NB4 (cell line): ENCODE measurements at regions not wholly inside any gene's neighbourhood (a gene's known extent, or its start where the extent isn't known, plus 50 kb on each side); places are given as distances from the start of the nearest gene placed in this dataset.

Experiments
- DNase-seq: peaks from one replicate; pipeline ENCODE4 v3.0.0; 2010; ENCODE audit warnings: low read depth
- H3K4me3 ChIP-seq: one replicate; pipeline ENCODE4 v1.5.1; 2011; ENCODE audit warnings: mild to moderate bottlenecking, low read depth, low read length, moderate library complexity
- CTCF ChIP-seq: IDR thresholded peaks from one replicate; pipeline ENCODE4 v1.5.1; 2012; ENCODE audit warnings: low read depth, low read length
- MAX ChIP-seq: IDR thresholded peaks from 2 replicates; pipeline ENCODE4 v1.6.1; 2011; ENCODE audit warnings: low read depth, low read length
- MYC ChIP-seq: IDR thresholded peaks from 2 replicates; pipeline ENCODE4 v1.6.1; 2011; ENCODE audit warnings: low read depth, low read length
- POLR2A ChIP-seq: IDR thresholded peaks from 2 replicates; pipeline ENCODE4 v1.6.1; 2011; ENCODE audit warnings: mild to moderate bottlenecking; ENCODE audit not compliant: insufficient read length; ENCODE audit errors: extremely low read depth

GRCh38 chr12:89891933-89892332, 183.3 kb upstream of the ATP2B1 start:
- no peak for DNase-seq
- no peak overlapping the region for H3K4me3 ChIP-seq
- no peak for TF ChIP-seq MAX
- no peak for TF ChIP-seq MYC
- TF ChIP-seq CTCF: no peak
- TF ChIP-seq POLR2A: no peak

- no peak overlapping the region for H3K4me3 ChIP-seq
- DNase-seq: no peak
- no peak for TF ChIP-seq POLR2A
- TF ChIP-seq MAX: no peak
- no peak for TF ChIP-seq MYC
- no peak for TF ChIP-seq CTCF
These were observed 181.5 kb upstream of the ATP2B1 start for GRCh38 chr12:89890161-89890560.

GRCh38 chr12:89889062-89889461, 180.4 kb upstream of the ATP2B1 start:
- no peak for TF ChIP-seq CTCF
- no peak for TF ChIP-seq POLR2A
- no peak for TF ChIP-seq MAX
- TF ChIP-seq MYC: no peak
- no peak overlapping the region for H3K4me3 ChIP-seq
- no peak for DNase-seq

GRCh38 chr12:89884952-89885351, 176.3 kb upstream of the ATP2B1 start:
- no peak for DNase-seq
- no peak overlapping the region for H3K4me3 ChIP-seq
- TF ChIP-seq MYC (no peak), POLR2A (no peak), CTCF (no peak), MAX (no peak)

- H3K4me3 ChIP-seq: no peak overlapping the region
- no peak for TF ChIP-seq MAX
- TF ChIP-seq MYC: no peak
- TF ChIP-seq POLR2A: no peak
- no peak for TF ChIP-seq CTCF
- no peak for DNase-seq
These were observed 175.8 kb upstream of the ATP2B1 start for GRCh38 chr12:89884416-89884898.

GRCh38 chr12:89883630-89884389, 175.2 kb upstream of the ATP2B1 start:
- TF ChIP-seq MYC: no peak
- TF ChIP-seq MAX: no peak
- no peak for TF ChIP-seq POLR2A
- H3K4me3 ChIP-seq: no peak overlapping the region
- no peak for DNase-seq
